ENCODE measurements at regions not wholly inside any gene's neighbourhood (a gene's known extent, or its start where the extent isn't known, plus 50 kb on each side); places are given as distances from the start of the nearest gene placed in this dataset.
"Not testable (repeated sequence)": the region's sequence is repeated elsewhere in the genome, so short reads cannot be mapped to it uniquely, and the experiment has no call there.

- no peak for DNase-seq
Measured at GRCh38 chr21:23660560-23660959, 1946.7 kb downstream of the MRPL39 start.

DNA sequence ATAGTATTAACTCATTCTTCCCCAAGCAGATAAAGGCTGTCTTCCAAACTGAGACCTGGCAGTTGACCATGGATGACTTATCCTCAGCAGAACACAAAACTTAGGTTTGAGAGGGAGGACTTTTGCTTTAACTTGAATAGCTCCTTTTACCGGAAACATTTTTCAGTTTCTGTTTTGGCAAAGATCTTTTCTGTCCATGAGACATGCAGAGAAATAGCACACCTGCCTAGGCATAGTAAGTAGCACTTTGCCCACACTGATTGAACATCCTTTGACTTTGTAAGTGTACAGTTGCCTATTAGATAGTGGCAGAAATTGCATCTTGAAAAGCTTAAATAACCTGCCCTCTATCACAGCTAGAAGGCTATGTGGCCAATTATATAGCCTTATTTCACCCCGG lies 1962.5 kb downstream of the MRPL39 start:
- DNase-seq, result no peak

GRCh38 chr21:23639721-23640120 lies 1967.6 kb downstream of the MRPL39 start:
- DNase-seq, result no peak

DNA sequence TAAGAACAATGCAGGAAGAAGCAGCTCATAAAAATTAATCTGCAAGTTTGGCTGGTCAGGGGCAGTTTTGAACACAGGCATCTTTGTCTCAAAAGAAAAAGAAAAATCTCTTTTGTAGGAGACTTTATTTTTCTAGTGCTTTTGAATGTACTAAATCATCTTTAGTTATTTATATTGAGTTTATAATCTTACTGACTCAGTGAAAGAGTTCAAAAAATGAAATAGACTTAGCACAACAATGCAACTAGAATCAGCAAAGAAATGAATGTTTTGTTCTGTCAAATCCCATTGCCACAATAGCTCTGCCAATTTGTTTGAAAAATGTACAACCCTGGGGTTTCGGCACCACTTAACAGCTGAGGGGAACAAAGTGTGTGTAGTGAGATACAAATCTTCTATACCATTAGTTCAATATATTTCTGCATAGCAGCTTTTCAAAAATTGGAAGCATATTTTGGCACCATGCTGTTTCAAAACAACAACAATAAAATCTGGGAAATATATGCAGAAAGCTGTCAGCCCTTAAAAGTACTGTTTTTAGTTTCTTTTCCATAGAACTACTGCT lies 1969.1 kb downstream of the MRPL39 start:
- DNase-seq, result no peak

DNA sequence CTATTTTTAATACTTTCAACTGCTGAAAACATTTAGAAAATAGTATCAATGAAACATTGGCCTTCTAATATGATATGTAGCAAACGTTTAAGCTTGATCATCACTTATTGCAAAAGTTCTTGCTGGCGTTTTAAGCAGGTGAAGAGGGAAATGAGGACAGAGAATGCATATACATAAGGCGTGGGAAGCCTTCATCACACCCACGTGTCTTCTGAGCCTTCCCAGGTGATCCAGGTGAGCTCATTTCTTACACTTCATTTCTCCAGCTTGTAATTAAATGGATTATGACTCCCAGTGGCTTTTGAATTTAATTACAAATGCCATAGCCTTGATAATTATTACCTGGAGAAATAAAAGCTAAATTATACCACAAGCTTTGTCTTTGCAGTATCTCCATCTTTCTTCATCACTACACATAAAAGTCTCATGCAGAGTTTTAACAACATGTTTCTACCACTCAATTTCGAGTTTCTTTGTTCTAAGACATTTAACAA lies 1973.8 kb downstream of the MRPL39 start:
- DNase-seq, result no peak

DNA sequence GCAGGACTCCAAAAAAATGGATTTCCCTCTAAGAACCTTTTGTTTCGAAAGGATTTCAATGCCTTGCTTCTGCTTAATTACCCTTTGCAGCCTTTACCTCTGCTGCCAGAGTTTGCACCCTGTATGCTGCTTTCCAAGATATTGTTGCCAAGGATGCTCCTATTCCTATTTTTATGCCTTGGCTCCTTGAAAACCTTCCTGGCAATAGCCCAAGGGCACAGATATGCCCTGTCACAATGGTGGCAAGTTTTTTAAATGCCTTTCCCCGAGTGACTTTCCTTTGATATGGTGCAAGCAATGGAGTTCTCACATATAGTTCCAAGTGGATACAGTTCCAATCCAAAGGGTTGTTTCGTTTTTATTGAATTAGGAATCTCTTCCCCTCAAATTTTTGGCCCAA lies 1983.0 kb downstream of the MRPL39 start:
- no peak for DNase-seq

DNA sequence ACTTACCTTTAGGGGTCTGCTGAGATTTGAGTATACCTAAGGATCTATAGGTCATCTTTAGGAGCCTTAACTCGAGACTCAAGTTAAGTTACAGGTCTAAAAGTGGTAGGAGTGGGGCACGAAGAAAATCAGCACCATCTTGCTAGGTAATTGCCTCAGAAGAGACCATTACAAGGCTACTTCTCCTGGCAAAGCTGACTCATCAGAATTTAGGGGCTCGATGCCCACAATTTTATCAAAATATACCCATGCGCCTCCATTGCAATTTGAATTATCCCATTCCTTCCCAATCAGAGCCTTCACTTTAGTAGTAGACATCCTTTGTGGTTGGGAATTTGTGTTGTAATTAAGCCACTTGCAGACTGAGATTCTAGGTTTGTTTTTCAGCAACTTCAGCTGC lies 1994.3 kb downstream of the MRPL39 start:
- no peak for DNase-seq

- no peak for DNase-seq
Measured at GRCh38 chr21:23612210-23612609, 1995.1 kb downstream of the MRPL39 start.

DNA sequence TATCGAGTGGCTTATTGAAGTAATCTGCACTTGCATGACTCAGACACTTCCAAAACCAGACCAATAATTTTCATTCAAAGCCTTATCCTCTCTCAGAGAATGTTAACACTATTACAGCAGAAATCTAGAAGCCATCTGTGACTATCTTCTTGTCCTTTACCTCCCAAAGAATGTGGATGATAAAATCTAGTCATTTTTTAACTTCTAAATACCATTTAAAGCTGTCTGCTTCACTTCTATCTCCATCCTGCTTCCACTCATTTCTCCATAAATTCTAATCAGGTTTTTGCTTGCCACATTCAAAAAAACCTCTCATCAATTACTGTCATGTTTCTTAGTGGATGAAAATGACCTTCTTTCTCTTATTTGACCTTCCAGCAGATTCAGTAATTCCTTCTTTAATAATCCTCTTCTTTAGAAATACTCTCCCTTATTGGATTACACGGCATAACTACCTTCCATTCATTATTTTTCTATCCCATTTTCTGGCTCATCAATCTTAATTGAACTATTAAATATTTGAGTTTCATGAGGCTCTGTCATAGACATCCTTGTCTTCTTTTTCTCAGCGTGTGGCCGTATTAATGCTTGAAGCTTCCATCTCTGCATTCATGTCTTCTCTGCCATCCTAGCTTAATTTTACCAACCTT lies 1999.4 kb downstream of the MRPL39 start:
- DNase-seq, result no peak

- no peak for DNase-seq
Measured at GRCh38 chr21:23601549-23601948, 2005.7 kb downstream of the MRPL39 start.

DNA sequence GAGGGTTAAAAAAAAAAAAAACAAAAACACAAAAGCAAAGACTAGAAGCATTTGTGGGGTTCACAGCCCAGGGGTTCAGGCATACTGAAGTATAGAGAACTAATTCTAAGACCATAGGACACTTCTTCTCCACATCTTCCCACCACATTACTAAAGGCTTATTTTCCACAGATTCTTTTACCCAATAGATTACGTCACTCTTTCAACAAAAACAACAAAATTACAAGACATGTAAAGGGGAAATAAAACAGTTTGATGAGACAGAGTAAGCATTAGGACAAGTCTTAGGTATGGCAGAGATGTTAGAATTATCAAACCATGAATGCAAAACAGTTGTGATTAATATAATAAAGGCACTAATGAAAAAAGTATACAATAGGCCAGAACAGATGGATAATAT lies 2013.7 kb downstream of the MRPL39 start:
- no peak for DNase-seq

DNA sequence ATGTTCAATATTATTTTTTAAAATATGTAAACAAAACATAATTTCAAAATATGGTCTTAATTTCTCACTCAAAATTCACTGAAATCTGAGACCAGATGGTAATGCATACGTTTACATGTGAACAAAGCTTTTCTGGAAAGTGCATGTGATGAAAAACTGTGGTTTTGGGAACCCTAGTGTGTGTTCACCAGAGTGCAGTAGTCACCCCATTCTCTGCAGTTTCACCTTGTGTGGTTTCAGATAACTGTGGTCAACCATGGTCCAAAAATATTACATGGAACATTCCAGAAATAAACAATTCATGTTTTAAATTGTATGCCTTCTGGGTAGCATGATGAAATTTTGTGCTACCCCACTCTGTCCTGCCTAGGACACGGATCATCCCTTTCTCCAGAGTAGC lies 2021.9 kb downstream of the MRPL39 start:
- no peak for DNase-seq

DNA sequence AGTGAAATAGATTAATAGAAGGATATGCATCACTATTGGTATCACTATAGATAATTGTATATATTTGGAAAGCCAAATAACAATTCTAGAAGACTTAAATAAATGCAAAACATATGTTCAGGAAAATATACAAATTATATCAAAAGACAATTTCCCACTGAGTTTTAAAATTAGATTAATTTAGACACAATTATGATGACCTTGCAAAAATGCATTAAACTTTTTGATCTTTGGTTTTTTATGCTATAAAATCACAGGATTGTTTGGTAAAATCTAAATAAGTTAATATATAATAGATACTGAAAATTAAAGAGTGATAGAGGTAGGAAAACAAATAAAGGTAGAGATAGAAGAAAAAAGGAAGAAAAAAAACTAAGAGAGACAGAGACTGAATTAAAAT lies 2027.7 kb downstream of the MRPL39 start:
- no peak for DNase-seq

- DNase-seq, result no peak
Measured at GRCh38 chr21:23578027-23578426, 2029.3 kb downstream of the MRPL39 start.

- no peak for DNase-seq
Measured at GRCh38 chr21:23574932-23575331, 2032.3 kb downstream of the MRPL39 start.

DNA sequence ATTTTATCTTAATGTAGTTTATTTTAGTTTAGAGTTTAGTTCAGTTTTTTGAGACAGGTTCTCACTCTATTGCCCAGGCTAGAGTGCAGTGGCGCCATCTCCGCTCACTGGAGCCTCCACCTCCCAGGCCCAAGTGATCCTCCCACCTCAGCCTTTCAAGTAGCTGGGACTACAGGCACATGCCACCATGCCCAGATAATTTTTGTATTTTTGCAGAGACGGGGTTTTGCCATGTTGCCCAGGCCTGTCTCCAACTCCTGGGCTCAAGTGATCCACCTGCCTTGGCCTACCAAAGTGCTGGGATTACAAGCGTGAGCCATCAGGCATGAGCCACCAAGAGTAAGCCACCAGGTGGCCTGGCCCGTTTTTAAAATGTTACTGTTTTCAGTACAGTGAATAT lies 2058.4 kb downstream of the MRPL39 start:
- DNase-seq, result not testable (repeated sequence)

DNA sequence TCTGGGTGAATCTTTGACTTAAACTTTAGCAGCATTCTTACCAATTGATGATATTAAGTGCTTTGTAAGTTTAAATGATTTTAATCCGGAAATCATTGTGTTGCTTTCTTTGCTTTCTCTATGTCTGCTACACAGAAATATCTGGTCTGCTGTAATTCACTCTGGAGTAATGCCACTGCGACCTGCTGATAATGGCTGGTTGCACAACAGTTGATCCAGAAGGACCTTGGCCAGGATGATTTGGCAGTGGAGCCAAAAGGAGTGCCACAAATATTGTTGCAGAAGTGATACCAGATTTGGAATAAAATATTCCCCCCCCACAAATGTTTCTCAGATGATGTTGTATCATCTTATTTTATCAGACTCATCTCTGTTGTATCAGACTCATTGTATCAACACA lies 2063.9 kb downstream of the MRPL39 start:
- DNase-seq, result no peak

DNA sequence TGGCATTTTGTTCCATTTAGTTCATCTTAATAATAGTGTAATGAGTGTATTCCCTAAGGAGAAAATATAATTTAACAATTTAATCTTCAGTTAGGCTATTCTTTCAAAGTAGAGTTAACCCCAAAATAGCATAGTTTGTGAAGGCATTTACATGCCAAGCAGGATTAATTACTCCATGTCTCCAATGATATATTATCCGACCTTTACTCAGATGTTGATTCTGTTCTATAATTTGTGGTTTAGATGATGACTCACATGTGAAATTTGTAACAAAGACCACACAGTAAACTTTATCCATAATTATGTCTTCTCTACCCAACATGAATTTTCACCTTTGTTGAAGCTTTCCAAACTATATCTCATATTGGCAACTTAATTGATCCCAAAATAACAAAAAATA lies 2065.2 kb downstream of the MRPL39 start:
- no peak for DNase-seq

DNA sequence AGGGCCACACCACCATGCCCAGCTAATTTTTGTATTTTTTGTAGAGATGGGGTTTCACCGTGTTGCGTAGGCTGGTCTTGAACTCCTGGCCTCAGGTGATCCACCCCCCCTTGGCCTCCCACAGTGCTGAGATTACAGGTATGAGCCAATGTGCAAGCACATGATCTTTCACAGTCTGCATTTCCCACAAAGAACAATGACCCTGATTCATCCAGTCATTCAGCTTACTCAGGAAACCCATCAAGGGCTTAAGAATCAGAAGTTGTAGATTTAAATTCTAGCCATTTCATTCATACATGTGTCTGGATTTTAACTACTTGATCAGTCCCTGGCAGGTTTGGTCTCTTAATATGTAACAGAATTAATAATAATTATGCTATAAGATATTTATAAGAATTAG lies 2065.7 kb downstream of the MRPL39 start:
- DNase-seq, result no peak

DNA sequence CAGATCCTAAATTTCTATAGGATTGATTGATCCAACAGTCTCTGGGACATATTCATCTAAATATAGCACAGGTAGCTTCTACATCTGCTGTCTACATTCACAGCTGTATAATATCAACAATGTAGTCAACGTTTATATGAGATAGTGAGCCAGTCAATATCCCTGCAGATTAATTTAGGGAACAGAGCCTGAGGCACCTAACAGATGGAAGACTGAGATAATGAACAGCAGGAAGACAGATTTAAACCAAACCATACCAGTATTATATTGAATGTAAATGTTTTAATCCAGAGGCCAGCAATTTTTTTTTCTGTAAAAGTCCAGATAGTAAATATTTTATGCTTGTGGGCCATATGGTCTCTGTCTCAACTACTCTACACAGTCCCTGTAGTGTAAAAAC lies 2072.4 kb downstream of the MRPL39 start:
- no peak for DNase-seq

- DNase-seq, result no peak
Measured at GRCh38 chr21:23531444-23531843, 2075.8 kb downstream of the MRPL39 start.

- peak; percentile 93 for DNase-seq
Measured at GRCh38 chr21:23524685-23525084, 2082.6 kb downstream of the MRPL39 start.

- no peak for DNase-seq
Measured at GRCh38 chr21:23522751-23523150, 2084.5 kb downstream of the MRPL39 start.

DNA sequence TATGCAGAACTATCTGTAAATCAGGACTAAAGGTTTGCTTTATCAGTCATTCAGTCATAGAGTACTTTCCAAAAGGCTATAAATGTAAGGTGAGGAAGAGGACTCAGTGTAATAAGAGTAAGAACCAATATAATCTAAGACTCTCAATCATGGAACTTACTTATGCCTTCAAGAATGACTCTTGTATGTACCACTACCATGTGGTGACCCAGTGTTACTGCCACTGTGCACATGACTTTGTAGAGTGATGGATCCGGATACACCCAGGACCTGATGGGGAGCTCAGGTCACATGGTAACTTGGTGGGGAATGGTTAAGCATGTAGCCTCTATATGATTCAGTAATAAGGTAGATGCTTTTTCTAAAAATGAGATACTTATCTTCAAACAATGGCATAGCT lies 2099.8 kb downstream of the MRPL39 start:
- DNase-seq, result no peak

GRCh38 chr21:23496729-23497128 lies 2110.6 kb downstream of the MRPL39 start:
- no peak for DNase-seq

Measured in SIG-M5 (cell line).